GM12891 (cell line): ENCODE measurements at regions not wholly inside any gene's neighbourhood (a gene's known extent, or its start where the extent isn't known, plus 50 kb on each side); places are given as distances from the start of the nearest gene placed in this dataset.

Experiments
- DNase-seq: peaks from one replicate; pipeline ENCODE4 v3.0.0; 2011; ENCODE audit warnings: low spot score; ENCODE audit not compliant: insufficient read length
- FAIRE-seq: peaks from 2 replicates; lab custom pipeline; 2011; peaks lifted over from hg19 to GRCh38; lab: Jason Lieb, UNC
- PAX5 ChIP-seq: IDR thresholded peaks from 2 replicates; pipeline ENCODE4 v1.6.1; 2011; ENCODE audit warnings: low read length, moderate library complexity, mild to moderate bottlenecking; ENCODE audit not compliant: insufficient read depth, severe bottlenecking
- POLR2A ChIP-seq: IDR thresholded peaks from 2 replicates; pipeline ENCODE4 v1.6.1; 2011; ENCODE audit warnings: low read depth, low read length, control low read depth
- POLR2AphosphoS5 ChIP-seq: IDR thresholded peaks from 2 replicates; pipeline ENCODE4 v1.6.1; 2011; ENCODE audit warnings: low read depth, low read length, control low read depth
- POU2F2 ChIP-seq: IDR thresholded peaks from 2 replicates; pipeline ENCODE4 v1.6.1; 2011; ENCODE audit warnings: low read depth, mild to moderate bottlenecking, control low read depth, low read length, moderate library complexity
- SPI1 ChIP-seq: IDR thresholded peaks from 2 replicates; pipeline ENCODE4 v1.6.1; 2011; ENCODE audit warnings: low read depth, low read length, control low read depth
- TAF1 ChIP-seq: IDR thresholded peaks from 2 replicates; pipeline ENCODE4 v1.6.1; 2011; ENCODE audit warnings: low read depth, low read length, control low read depth

- no peak for TF ChIP-seq SPI1
- no peak for TF ChIP-seq POU2F2
- TF ChIP-seq POLR2AphosphoS5, result no peak
- TF ChIP-seq POLR2A, result no peak
- no peak for TF ChIP-seq TAF1
- TF ChIP-seq PAX5, result no peak
- no peak for FAIRE-seq
- DNase-seq, result no peak
These were observed 723.7 kb upstream of the COX7C start for GRCh38 chr5:85893996-85894395.

- no peak for TF ChIP-seq TAF1
- TF ChIP-seq POLR2AphosphoS5, result no peak
- TF ChIP-seq SPI1, result no peak
- no peak for TF ChIP-seq PAX5
- no peak for TF ChIP-seq POLR2A
- no peak for TF ChIP-seq POU2F2
- FAIRE-seq, result no peak
- no peak for DNase-seq
These were observed 721.2 kb upstream of the COX7C start for GRCh38 chr5:85896514-85896913.

GRCh38 chr5:85906460-85906859 lies 711.3 kb upstream of the COX7C start:
- TF ChIP-seq TAF1 (no peak), SPI1 (no peak), POLR2AphosphoS5 (no peak), PAX5 (no peak), POLR2A (no peak), POU2F2 (no peak)
- FAIRE-seq (no peak), DNase-seq (no peak)

- TF ChIP-seq POLR2AphosphoS5 (no peak), SPI1 (no peak), PAX5 (no peak), TAF1 (no peak), POU2F2 (no peak), POLR2A (no peak)
- FAIRE-seq, result no peak
- DNase-seq, result no peak
These were observed 707.4 kb upstream of the COX7C start for GRCh38 chr5:85910335-85910734.

- no peak for TF ChIP-seq POU2F2
- no peak for TF ChIP-seq PAX5
- TF ChIP-seq POLR2A, result no peak
- TF ChIP-seq TAF1, result no peak
- TF ChIP-seq POLR2AphosphoS5, result no peak
- no peak for TF ChIP-seq SPI1
- DNase-seq, result no peak
- FAIRE-seq, result no peak
These were observed 696.8 kb upstream of the COX7C start for GRCh38 chr5:85920984-85921383.

- TF ChIP-seq PAX5 (no peak), POU2F2 (no peak), SPI1 (no peak), TAF1 (no peak), POLR2AphosphoS5 (no peak), POLR2A (no peak)
- FAIRE-seq (no peak), DNase-seq (no peak)
These were observed 696.2 kb upstream of the COX7C start for GRCh38 chr5:85921590-85921989.

- DNase-seq (no peak), FAIRE-seq (no peak)
- TF ChIP-seq PAX5 (no peak), SPI1 (no peak), POLR2A (no peak), POLR2AphosphoS5 (no peak), POU2F2 (no peak), TAF1 (no peak)
These were observed 690.1 kb upstream of the COX7C start for GRCh38 chr5:85927632-85928031.

GRCh38 chr5:85929713-85930112 lies 688.0 kb upstream of the COX7C start:
- no peak for FAIRE-seq
- TF ChIP-seq PAX5 (no peak), POLR2A (no peak), SPI1 (no peak), POU2F2 (no peak), TAF1 (no peak), POLR2AphosphoS5 (no peak)

GRCh38 chr5:85931220-85931619 lies 686.5 kb upstream of the COX7C start:
- TF ChIP-seq TAF1 (no peak), POU2F2 (no peak), POLR2A (no peak), SPI1 (no peak), PAX5 (no peak), POLR2AphosphoS5 (no peak)
- DNase-seq (no peak), FAIRE-seq (no peak)

More at GRCh38 chr5:85929713-85930112, 688.0 kb upstream of the COX7C start:
- no peak for DNase-seq

- FAIRE-seq, result no peak
- TF ChIP-seq POU2F2, result no peak
- TF ChIP-seq PAX5, result no peak
- TF ChIP-seq POLR2A, result no peak
- no peak for TF ChIP-seq TAF1
- no peak for TF ChIP-seq SPI1
- no peak for TF ChIP-seq POLR2AphosphoS5
These were observed 679.5 kb upstream of the COX7C start for GRCh38 chr5:85938201-85938600.

More at GRCh38 chr5:85938201-85938600, 679.5 kb upstream of the COX7C start:
- DNase-seq, result no peak
